RWPE2 (cell line): ENCODE measurements at regions not wholly inside any gene's neighbourhood (a gene's known extent, or its start where the extent isn't known, plus 50 kb on each side); places are given as distances from the start of the nearest gene placed in this dataset.

ENCODE experiments used
- ATAC-seq: fragments of 200-7000 bp; cut with Tn5 transposase; 3 replicates; pipeline ENCODE4 v1.9.1; 2021; ENCODE audit warnings: low read depth
- DNase-seq: peaks from one replicate; pipeline ENCODE4 v3.0.0-alpha.2; 2020; ENCODE audit warnings: low spot score
- H3K27ac ChIP-seq: fragments of 450-650 bp; 2 replicates; pipeline ENCODE4 v1.5.1; 2017; ENCODE audit warnings: mild to moderate bottlenecking; ENCODE audit not compliant: poor library complexity, severe bottlenecking
- H3K27me3 ChIP-seq: fragments of 250-450 bp; sonication (Bioruptor Pico); 2 replicates; pipeline ENCODE4 v1.5.1; 2021; ENCODE audit warnings: mild to moderate bottlenecking, moderate library complexity; ENCODE audit not compliant: insufficient read depth, poor library complexity, severe bottlenecking
- H3K36me3 ChIP-seq: fragments of 250-450 bp; sonication (Bioruptor Pico); 2 replicates; pipeline ENCODE4 v1.5.1; 2020; ENCODE audit warnings: low read depth, mild to moderate bottlenecking, moderate library complexity
- H3K4me1 ChIP-seq: fragments of 250-450 bp; sonication (Bioruptor Pico); 2 replicates; pipeline ENCODE4 v1.5.1; 2021; ENCODE audit warnings: mild to moderate bottlenecking, moderate library complexity; ENCODE audit not compliant: insufficient read depth, poor library complexity, severe bottlenecking
- H3K4me3 ChIP-seq: fragments of 250-450 bp; sonication (Bioruptor Pico); 2 replicates; pipeline ENCODE4 v1.5.1; 2021; ENCODE audit warnings: mild to moderate bottlenecking, moderate library complexity; ENCODE audit not compliant: severe bottlenecking
- H3K9me3 ChIP-seq: fragments of 250-450 bp; sonication (Bioruptor Pico); 2 replicates; pipeline ENCODE4 v1.5.1; 2021; ENCODE audit warnings: mild to moderate bottlenecking, moderate library complexity; ENCODE audit not compliant: severe bottlenecking
- TF ChIP-seq, protein P1 (sequence below): fragments of 450-650 bp; IDR thresholded peaks from one replicate; pipeline ENCODE4 v1.5.1; 2017; ENCODE audit warnings: mild to moderate bottlenecking, moderate library complexity; ENCODE audit not compliant: poor library complexity, severe bottlenecking

DNA sequence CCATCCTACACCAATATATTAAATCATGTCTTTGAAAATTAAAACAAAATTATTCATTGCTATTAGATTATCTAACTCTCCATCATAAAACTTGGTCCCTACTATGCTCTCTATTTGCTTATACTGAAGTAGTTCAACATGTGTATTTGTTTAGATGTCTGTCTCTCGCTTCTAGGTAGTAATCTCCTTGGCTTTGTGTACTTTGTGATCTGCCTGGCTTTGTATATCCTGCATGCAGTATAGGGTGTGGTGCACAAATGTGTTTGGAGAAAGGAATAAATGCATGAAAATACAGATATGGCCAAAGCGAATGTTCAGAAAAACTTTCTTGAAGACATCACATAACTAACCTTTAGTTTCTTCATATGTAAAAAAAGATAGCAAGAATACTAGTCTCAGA lies 246.6 kb upstream of the LRFN5 start:
- Histone ChIP-seq H3K9me3 (no peaks in the 10 kb centered on the region), H3K27me3 (no peaks in the 10 kb centered on the region), H3K27ac (no peak overlapping the region), H3K36me3 (no peaks in the 10 kb centered on the region), H3K4me3 (no peak overlapping the region), H3K4me1 (no peaks in the 10 kb centered on the region)
- TF ChIP-seq, protein P1, sequence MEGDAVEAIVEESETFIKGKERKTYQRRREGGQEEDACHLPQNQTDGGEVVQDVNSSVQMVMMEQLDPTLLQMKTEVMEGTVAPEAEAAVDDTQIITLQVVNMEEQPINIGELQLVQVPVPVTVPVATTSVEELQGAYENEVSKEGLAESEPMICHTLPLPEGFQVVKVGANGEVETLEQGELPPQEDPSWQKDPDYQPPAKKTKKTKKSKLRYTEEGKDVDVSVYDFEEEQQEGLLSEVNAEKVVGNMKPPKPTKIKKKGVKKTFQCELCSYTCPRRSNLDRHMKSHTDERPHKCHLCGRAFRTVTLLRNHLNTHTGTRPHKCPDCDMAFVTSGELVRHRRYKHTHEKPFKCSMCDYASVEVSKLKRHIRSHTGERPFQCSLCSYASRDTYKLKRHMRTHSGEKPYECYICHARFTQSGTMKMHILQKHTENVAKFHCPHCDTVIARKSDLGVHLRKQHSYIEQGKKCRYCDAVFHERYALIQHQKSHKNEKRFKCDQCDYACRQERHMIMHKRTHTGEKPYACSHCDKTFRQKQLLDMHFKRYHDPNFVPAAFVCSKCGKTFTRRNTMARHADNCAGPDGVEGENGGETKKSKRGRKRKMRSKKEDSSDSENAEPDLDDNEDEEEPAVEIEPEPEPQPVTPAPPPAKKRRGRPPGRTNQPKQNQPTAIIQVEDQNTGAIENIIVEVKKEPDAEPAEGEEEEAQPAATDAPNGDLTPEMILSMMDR: no peak
- no peak for DNase-seq
- ATAC-seq: no peak

DNA sequence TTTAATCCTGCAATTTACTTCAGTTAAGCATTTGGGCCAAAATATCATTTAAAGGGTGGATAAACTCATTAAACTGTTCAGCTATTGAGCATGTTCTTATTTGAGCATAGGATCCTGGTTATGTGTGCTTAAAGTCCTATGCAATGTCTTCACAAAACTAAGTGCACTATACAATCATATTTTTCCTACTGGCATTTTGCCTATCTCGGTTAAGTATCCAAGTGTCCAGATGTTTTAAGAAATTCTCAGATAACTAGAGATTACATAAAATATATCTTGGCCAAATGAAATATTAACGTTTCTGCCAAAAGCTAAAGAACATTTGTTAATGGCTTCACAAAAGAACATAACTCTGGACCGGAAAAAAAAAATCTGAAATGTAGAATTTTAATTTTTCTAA lies 250.8 kb upstream of the LRFN5 start:
- H3K4me3 ChIP-seq: no peak overlapping the region
- TF ChIP-seq, protein P1: no peak
- no peak for DNase-seq
- H3K36me3 ChIP-seq: no peaks in the 10 kb centered on the region
- peaks cover 5% of the 10 kb centered on the region for H3K27me3 ChIP-seq
- no peaks in the 10 kb centered on the region for H3K4me1 ChIP-seq
- no peak overlapping the region for H3K27ac ChIP-seq
- ATAC-seq: no peak
- no peaks in the 10 kb centered on the region for H3K9me3 ChIP-seq

DNA sequence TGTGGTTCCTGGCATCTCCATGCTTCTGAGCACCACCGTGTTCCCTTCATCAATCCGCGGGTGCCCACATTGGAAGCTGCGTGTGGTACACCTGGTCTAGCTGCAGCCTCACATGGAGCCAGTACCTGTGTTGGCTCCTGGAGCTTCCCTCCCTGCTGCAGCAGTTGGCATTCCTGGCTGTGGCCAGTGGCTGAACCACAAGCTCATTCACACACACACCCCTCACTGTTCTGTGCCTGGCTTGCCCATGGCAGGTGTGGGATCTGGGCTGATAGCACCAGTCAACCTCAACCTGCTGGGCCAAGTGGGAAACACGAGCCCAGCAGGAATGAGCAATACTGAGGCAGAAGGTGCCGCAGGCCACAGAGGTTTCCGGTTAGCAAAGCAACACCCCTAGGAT lies 256.2 kb upstream of the LRFN5 start:
- Histone ChIP-seq H3K4me3 (no peak overlapping the region), H3K9me3 (no peaks in the 10 kb centered on the region), H3K4me1 (no peaks in the 10 kb centered on the region), H3K36me3 (no peaks in the 10 kb centered on the region), H3K27ac (no peak overlapping the region), H3K27me3 (peaks cover 5% of the 10 kb centered on the region)
- ATAC-seq (no peak), DNase-seq (no peak)
- TF ChIP-seq, protein P1: no peak

DNA sequence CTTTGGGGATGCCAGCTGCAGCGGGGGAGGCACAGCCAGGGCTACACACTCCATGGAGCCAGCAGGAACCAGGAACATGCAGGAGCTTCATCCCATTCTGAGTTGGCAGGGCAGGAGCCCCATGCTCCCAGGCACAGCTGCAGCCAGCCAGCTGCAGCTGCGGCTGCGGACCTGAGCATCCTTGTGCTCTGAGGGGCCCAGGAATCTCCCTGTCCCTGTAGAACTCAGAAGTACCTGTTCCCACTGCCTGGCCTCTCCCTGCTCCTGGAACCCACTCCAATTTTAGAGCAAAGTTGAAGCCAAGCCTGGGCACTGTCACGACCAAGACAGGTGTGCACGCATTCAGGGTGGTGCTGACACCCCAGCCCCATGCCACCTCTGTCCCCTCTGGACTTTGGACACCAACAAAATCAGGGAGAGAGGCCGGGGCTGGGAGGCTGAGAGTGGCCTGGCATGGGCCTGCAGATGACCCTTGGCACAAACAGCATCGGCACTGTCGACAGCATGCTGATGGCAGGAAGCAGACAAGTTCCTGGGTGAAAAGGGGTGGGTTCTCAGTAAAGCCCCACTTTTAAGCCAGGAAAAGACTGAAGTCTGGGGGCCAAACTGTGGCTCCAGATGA lies 257.3 kb upstream of the LRFN5 start:
- no peaks in the 10 kb centered on the region for H3K9me3 ChIP-seq
- no peak for ATAC-seq

GRCh38 chr14:41343857-41344256 lies 262.8 kb upstream of the LRFN5 start:
- Histone ChIP-seq H3K27ac (no peak overlapping the region), H3K4me3 (no peak overlapping the region), H3K4me1 (no peaks in the 10 kb centered on the region), H3K9me3 (no peaks in the 10 kb centered on the region), H3K27me3 (peaks cover 10% of the 10 kb centered on the region), H3K36me3 (no peaks in the 10 kb centered on the region)
- ATAC-seq (no peak), DNase-seq (no peak)
- TF ChIP-seq, protein P1: no peak

More for the DNA sequence above, 257.3 kb upstream of the LRFN5 start:
- H3K27me3 ChIP-seq: peaks cover 10% of the 10 kb centered on the region
- H3K4me1 ChIP-seq: no peaks in the 10 kb centered on the region
- TF ChIP-seq, protein P1: no peak
- no peak overlapping the region for H3K4me3 ChIP-seq
- no peak for DNase-seq
- H3K27ac ChIP-seq: no peak overlapping the region
- no peaks in the 10 kb centered on the region for H3K36me3 ChIP-seq
